ENCODE measurements at regions not wholly inside any gene's neighbourhood (a gene's known extent, or its start where the extent isn't known, plus 50 kb on each side); places are given as distances from the start of the nearest gene placed in this dataset.

GRCh38 chr15:87591042-87591441 is 665.5 kb downstream of the NTRK3 start:
- H3K9ac ChIP-seq (ENCODE audit: low read length), result no peak overlapping the region

GRCh38 chr15:87589134-87589533 is 667.4 kb downstream of the NTRK3 start:
- Histone ChIP-seq H2BK12ac (ENCODE audit: low read length in 2 of 2) (no peak overlapping the region), H3K4me1 (ENCODE audit: control insufficient read depth, insufficient read depth, low read depth, low read length) (peaks cover 4% of the 10 kb centered on the region), H3K4me3 (ENCODE audit: insufficient read depth in 1 of 2, low read depth in 1 of 2, low read length in 2 of 2) (no peak overlapping the region), H3K14ac (ENCODE audit: low read length in 2 of 2) (no peak overlapping the region), H3K23ac (ENCODE audit: low read length in 2 of 2) (no peak overlapping the region), H3K79me1 (replicated peaks; ENCODE audit: low read length, poor library complexity, severe bottlenecking) (no peaks in the 10 kb centered on the region), H3K4me2 (ENCODE audit: low read length, poor library complexity, severe bottlenecking) (no peak overlapping the region), H3K36me3 (ENCODE audit: control insufficient read depth in 1 of 2, insufficient read depth in 2 of 2, low read depth in 1 of 2, low read length in 2 of 2) (no peaks in the 10 kb centered on the region), H3K9ac (ENCODE audit: low read length) (no peak overlapping the region), H3K9me3 (ENCODE audit: control insufficient read depth, low read length) (peaks cover 4% of the 10 kb centered on the region), H3K27me3 (ENCODE audit: control insufficient read depth in 1 of 2, insufficient read depth in 1 of 2, low read length in 2 of 2) (no peaks in the 10 kb centered on the region), H3K18ac (ENCODE audit: low read depth in 1 of 2, low read length in 2 of 2) (no peak overlapping the region), H3K27ac (ENCODE audit: low read length, poor library complexity, severe bottlenecking) (no peak overlapping the region), H2BK5ac (ENCODE audit: low read depth, low read length, poor library complexity, severe bottlenecking) (no peak overlapping the region), H2AK5ac (ENCODE audit: low read length, severe bottlenecking) (no peak overlapping the region), H2BK15ac (ENCODE audit: low read depth, poor library complexity, severe bottlenecking) (no peak overlapping the region), H3K4ac (ENCODE audit: low read depth in 1 of 2, low read length in 2 of 2) (no peak overlapping the region), H2BK120ac (ENCODE audit: low read depth, low read length) (no peak overlapping the region), H4K91ac (ENCODE audit: low read length) (no peak overlapping the region), H2AFZ (ENCODE audit: low read depth, low read length) (no peak overlapping the region), H4K8ac (ENCODE audit: low read length) (no peak overlapping the region)
- WGBS, result 71% methylated on average over 2 of the region's 2 CpGs
- DNase-seq, result no peak

More at GRCh38 chr15:87591042-87591441, 665.5 kb downstream of the NTRK3 start:
- no peaks in the 10 kb centered on the region for H3K79me1 ChIP-seq (replicated peaks; ENCODE audit: low read length, poor library complexity, severe bottlenecking)
- no peak overlapping the region for H2BK120ac ChIP-seq (ENCODE audit: low read depth, low read length)
- peaks cover 4% of the 10 kb centered on the region for H3K9me3 ChIP-seq (ENCODE audit: control insufficient read depth, low read length)
- H3K23ac ChIP-seq (ENCODE audit: low read length in 2 of 2), result no peak overlapping the region
- H2AK5ac ChIP-seq (ENCODE audit: low read length, severe bottlenecking), result no peak overlapping the region
- no peak overlapping the region for H3K18ac ChIP-seq (ENCODE audit: low read depth in 1 of 2, low read length in 2 of 2)
- H2AFZ ChIP-seq (ENCODE audit: low read depth, low read length), result no peak overlapping the region
- H3K27ac ChIP-seq (ENCODE audit: low read length, poor library complexity, severe bottlenecking), result no peak overlapping the region
- no peak overlapping the region for H2BK15ac ChIP-seq (ENCODE audit: low read depth, poor library complexity, severe bottlenecking)
- no peak overlapping the region for H3K14ac ChIP-seq (ENCODE audit: low read length in 2 of 2)
- H3K4me3 ChIP-seq (ENCODE audit: insufficient read depth in 1 of 2, low read depth in 1 of 2, low read length in 2 of 2), result no peak overlapping the region
- no peak overlapping the region for H4K91ac ChIP-seq (ENCODE audit: low read length)
- H3K4me2 ChIP-seq (ENCODE audit: low read length, poor library complexity, severe bottlenecking), result no peak overlapping the region
- DNase-seq, result no peak
- no peak overlapping the region for H3K4ac ChIP-seq (ENCODE audit: low read depth in 1 of 2, low read length in 2 of 2)
- H2BK12ac ChIP-seq (ENCODE audit: low read length in 2 of 2), result no peak overlapping the region
- no peak overlapping the region for H4K8ac ChIP-seq (ENCODE audit: low read length)
- H2BK5ac ChIP-seq (ENCODE audit: low read depth, low read length, poor library complexity, severe bottlenecking), result no peak overlapping the region
- H3K4me1 ChIP-seq (ENCODE audit: control insufficient read depth, insufficient read depth, low read depth, low read length), result peaks cover 4% of the 10 kb centered on the region
- H3K36me3 ChIP-seq (ENCODE audit: control insufficient read depth in 1 of 2, insufficient read depth in 2 of 2, low read depth in 1 of 2, low read length in 2 of 2), result no peaks in the 10 kb centered on the region
- no peaks in the 10 kb centered on the region for H3K27me3 ChIP-seq (ENCODE audit: control insufficient read depth in 1 of 2, insufficient read depth in 1 of 2, low read length in 2 of 2)
- no CpG with 5 or more reads among the region's 1 CpG for WGBS

GRCh38 chr15:87582169-87582568 is 674.4 kb downstream of the NTRK3 start:
- no peak overlapping the region for H4K91ac ChIP-seq (ENCODE audit: low read length)

GRCh38 chr15:87579537-87579936 is 677.0 kb downstream of the NTRK3 start:
- no peaks in the 10 kb centered on the region for H3K9me3 ChIP-seq (ENCODE audit: control insufficient read depth, low read length)
- H3K36me3 ChIP-seq (ENCODE audit: control insufficient read depth in 1 of 2, insufficient read depth in 2 of 2, low read depth in 1 of 2, low read length in 2 of 2), result no peaks in the 10 kb centered on the region
- no peak overlapping the region for H2BK15ac ChIP-seq (ENCODE audit: low read depth, poor library complexity, severe bottlenecking)
- no peak overlapping the region for H2BK5ac ChIP-seq (ENCODE audit: low read depth, low read length, poor library complexity, severe bottlenecking)
- no peaks in the 10 kb centered on the region for H3K4me1 ChIP-seq (ENCODE audit: control insufficient read depth, insufficient read depth, low read depth, low read length)
- no peak overlapping the region for H2AFZ ChIP-seq (ENCODE audit: low read depth, low read length)
- H2BK120ac ChIP-seq (ENCODE audit: low read depth, low read length), result no peak overlapping the region
- no peaks in the 10 kb centered on the region for H3K79me1 ChIP-seq (replicated peaks; ENCODE audit: low read length, poor library complexity, severe bottlenecking)
- 96% methylated on average over 7 of the region's 9 CpGs for WGBS
- no peak overlapping the region for H3K27ac ChIP-seq (ENCODE audit: low read length, poor library complexity, severe bottlenecking)
- H4K8ac ChIP-seq (ENCODE audit: low read length), result no peak overlapping the region
- no peaks in the 10 kb centered on the region for H3K27me3 ChIP-seq (ENCODE audit: control insufficient read depth in 1 of 2, insufficient read depth in 1 of 2, low read length in 2 of 2)
- no peak overlapping the region for H3K4me2 ChIP-seq (ENCODE audit: low read length, poor library complexity, severe bottlenecking)
- H3K18ac ChIP-seq (ENCODE audit: low read depth in 1 of 2, low read length in 2 of 2), result no peak overlapping the region
- no peak overlapping the region for H3K4me3 ChIP-seq (ENCODE audit: insufficient read depth in 1 of 2, low read depth in 1 of 2, low read length in 2 of 2)
- DNase-seq, result no peak
- no peak overlapping the region for H3K4ac ChIP-seq (ENCODE audit: low read depth in 1 of 2, low read length in 2 of 2)
- H4K91ac ChIP-seq (ENCODE audit: low read length), result no peak overlapping the region
- no peak overlapping the region for H3K23ac ChIP-seq (ENCODE audit: low read length in 2 of 2)
- no peak overlapping the region for H3K9ac ChIP-seq (ENCODE audit: low read length)
- no peak overlapping the region for H2BK12ac ChIP-seq (ENCODE audit: low read length in 2 of 2)
- no peak overlapping the region for H3K14ac ChIP-seq (ENCODE audit: low read length in 2 of 2)
- H2AK5ac ChIP-seq (ENCODE audit: low read length, severe bottlenecking), result no peak overlapping the region

More at GRCh38 chr15:87582169-87582568, 674.4 kb downstream of the NTRK3 start:
- Histone ChIP-seq H3K4me3 (ENCODE audit: insufficient read depth in 1 of 2, low read depth in 1 of 2, low read length in 2 of 2) (no peak overlapping the region), H3K27me3 (ENCODE audit: control insufficient read depth in 1 of 2, insufficient read depth in 1 of 2, low read length in 2 of 2) (no peaks in the 10 kb centered on the region), H2AK5ac (ENCODE audit: low read length, severe bottlenecking) (no peak overlapping the region), H3K9ac (ENCODE audit: low read length) (no peak overlapping the region), H3K27ac (ENCODE audit: low read length, poor library complexity, severe bottlenecking) (no peak overlapping the region), H3K4me2 (ENCODE audit: low read length, poor library complexity, severe bottlenecking) (no peak overlapping the region), H3K79me1 (replicated peaks; ENCODE audit: low read length, poor library complexity, severe bottlenecking) (no peaks in the 10 kb centered on the region), H2AFZ (ENCODE audit: low read depth, low read length) (no peak overlapping the region), H4K8ac (ENCODE audit: low read length) (no peak overlapping the region), H2BK15ac (ENCODE audit: low read depth, poor library complexity, severe bottlenecking) (no peak overlapping the region), H2BK12ac (ENCODE audit: low read length in 2 of 2) (no peak overlapping the region), H2BK120ac (ENCODE audit: low read depth, low read length) (no peak overlapping the region), H3K18ac (ENCODE audit: low read depth in 1 of 2, low read length in 2 of 2) (no peak overlapping the region), H3K4me1 (ENCODE audit: control insufficient read depth, insufficient read depth, low read depth, low read length) (no peaks in the 10 kb centered on the region), H3K14ac (ENCODE audit: low read length in 2 of 2) (no peak overlapping the region), H3K9me3 (ENCODE audit: control insufficient read depth, low read length) (no peaks in the 10 kb centered on the region), H2BK5ac (ENCODE audit: low read depth, low read length, poor library complexity, severe bottlenecking) (no peak overlapping the region), H3K23ac (ENCODE audit: low read length in 2 of 2) (no peak overlapping the region), H3K4ac (ENCODE audit: low read depth in 1 of 2, low read length in 2 of 2) (no peak overlapping the region), H3K36me3 (ENCODE audit: control insufficient read depth in 1 of 2, insufficient read depth in 2 of 2, low read depth in 1 of 2, low read length in 2 of 2) (no peaks in the 10 kb centered on the region)
- no peak for DNase-seq
- WGBS, result 55% methylated on average over 3 of the region's 3 CpGs
